ENCODE measurements at regions not wholly inside any gene's neighbourhood (a gene's known extent, or its start where the extent isn't known, plus 50 kb on each side); places are given as distances from the start of the nearest gene placed in this dataset.

GRCh38 chrY:16480031-16480430 lies 1400.0 kb downstream of the CDY2B start:
- no peak for TF ChIP-seq CTCF (IDR thresholded peaks at IDR 0.05)
- TF ChIP-seq POLR2A (IDR thresholded peaks at IDR 0.05), result no peak

Data from right lobe of liver (tissue), 4 donors.